ENCODE measurements at regions not wholly inside any gene's neighbourhood (a gene's known extent, or its start where the extent isn't known, plus 50 kb on each side); places are given as distances from the start of the nearest gene placed in this dataset.
A peak's percentile ranks its signal among the peaks of the same experiment; 100 is the strongest.
"Not testable (repeated sequence)": the region's sequence is repeated elsewhere in the genome, so short reads cannot be mapped to it uniquely, and the experiment has no call there.

- DNase-seq (ENCODE audit: low read depth), result no peak
These were observed 182.8 kb downstream of the PSMG1 start for GRCh38 chr21:39000496-39000895.

GRCh38 chr21:38999161-38999560, 184.1 kb downstream of the PSMG1 start:
- DNase-seq (ENCODE audit: low read depth), result no peak

GRCh38 chr21:38998281-38998680, 185.0 kb downstream of the PSMG1 start:
- not testable (repeated sequence) for DNase-seq (ENCODE audit: low read depth)

- not testable (repeated sequence) for DNase-seq (ENCODE audit: low read depth)
These were observed 185.4 kb downstream of the PSMG1 start for GRCh38 chr21:38997843-38998175.

GRCh38 chr21:38997051-38997842, 186.0 kb downstream of the PSMG1 start:
- no peak for DNase-seq (ENCODE audit: low read depth)

GRCh38 chr21:38996355-38996754, 186.9 kb downstream of the PSMG1 start:
- no peak for DNase-seq (ENCODE audit: low read depth)

DNA sequence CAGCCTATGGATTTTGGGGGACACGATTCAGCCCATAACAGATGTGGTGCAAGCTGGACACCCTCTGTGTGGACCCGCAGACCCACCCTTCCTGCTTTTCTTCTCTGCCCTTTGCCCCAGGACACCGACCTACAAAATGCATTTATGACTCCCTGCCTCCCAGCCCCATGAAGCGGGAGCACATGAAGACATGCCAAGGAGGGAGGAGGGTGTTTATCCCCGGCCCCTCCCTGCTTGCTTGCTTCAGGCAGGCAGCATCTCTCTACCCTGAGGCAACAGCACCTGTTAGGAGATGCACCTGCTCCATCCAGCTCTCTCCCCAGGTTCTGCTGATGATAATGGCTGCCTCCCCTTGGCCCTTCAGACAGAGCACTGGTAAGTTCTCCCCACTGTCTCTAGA, 187.5 kb downstream of the PSMG1 start:
- DNase-seq (ENCODE audit: low read depth), result no peak

DNA sequence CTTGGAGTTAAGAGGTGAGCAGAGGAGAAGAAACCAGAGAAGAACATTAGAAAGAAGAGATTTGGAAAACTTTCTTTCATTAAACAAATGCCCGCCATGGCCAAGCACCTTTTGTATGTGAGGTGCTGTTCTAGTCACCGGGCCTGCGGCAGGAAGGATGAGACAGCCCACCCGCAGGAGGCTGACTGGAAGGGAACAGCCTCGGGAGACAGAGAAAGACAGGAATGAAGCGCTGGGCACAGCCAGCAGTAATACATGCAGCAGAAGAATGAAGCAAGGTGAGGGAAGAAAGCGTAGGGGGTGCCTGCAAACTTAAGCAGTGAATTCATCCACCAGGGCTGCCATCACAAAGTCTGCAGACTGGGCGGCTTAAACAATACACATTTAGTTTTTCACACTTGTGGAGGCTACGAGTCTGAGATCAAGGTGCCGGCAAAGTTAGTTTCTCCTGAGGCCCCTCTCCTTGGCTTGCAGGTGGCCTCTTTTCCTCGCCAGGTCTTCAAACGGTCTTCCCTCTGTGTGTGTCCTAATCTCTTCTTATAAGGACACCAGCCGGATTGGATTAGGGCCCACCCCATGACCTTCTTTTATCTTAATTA, 188.1 kb downstream of the PSMG1 start:
- DNase-seq (ENCODE audit: low read depth), result no peak

- no peak for DNase-seq (ENCODE audit: low read depth)
These were observed 188.3 kb downstream of the ETS2 start for GRCh38 chr21:38994042-38994441.

- DNase-seq (ENCODE audit: low read depth), result no peak
These were observed 187.8 kb downstream of the ETS2 start for GRCh38 chr21:38993561-38993960.

- DNase-seq (ENCODE audit: low read depth), result no peak
These were observed 187.0 kb downstream of the ETS2 start for GRCh38 chr21:38992737-38993136.

- no peak for DNase-seq (ENCODE audit: low read depth)
These were observed 184.7 kb downstream of the ETS2 start for GRCh38 chr21:38990424-38990794.

DNA sequence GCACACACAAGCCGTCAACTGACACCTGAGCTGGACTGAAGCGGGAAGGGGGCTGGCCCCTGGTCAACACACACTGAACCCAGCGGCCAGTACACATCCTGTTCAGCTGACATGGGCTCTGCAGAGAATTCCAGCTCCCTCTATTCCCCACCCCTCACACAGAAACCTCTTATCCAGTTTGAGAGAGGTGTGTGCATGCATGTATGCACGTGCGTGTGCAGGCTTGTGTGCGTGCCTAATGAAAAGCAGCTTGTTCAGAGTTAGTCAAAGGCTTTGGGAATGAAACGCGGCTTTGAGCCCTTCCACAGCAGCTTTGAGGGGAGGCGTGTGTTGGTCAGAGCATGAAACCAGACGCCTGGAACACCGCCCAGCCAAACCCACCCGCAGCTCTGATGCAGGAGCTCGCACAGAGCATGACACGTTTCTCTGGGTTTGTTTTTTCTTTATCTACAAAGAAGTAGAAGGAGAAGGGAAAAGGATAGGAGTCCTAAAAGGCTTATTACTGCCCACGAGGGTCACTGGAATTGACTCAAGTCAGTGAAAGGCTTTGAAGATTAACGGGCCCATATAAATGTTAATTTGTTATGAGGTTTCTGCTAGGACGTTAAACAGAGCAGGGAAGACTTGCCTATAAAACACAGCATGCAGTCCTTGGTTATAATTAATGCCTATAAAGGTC, 184.2 kb downstream of the ETS2 start:
- no peak for DNase-seq (ENCODE audit: low read depth)

DNA sequence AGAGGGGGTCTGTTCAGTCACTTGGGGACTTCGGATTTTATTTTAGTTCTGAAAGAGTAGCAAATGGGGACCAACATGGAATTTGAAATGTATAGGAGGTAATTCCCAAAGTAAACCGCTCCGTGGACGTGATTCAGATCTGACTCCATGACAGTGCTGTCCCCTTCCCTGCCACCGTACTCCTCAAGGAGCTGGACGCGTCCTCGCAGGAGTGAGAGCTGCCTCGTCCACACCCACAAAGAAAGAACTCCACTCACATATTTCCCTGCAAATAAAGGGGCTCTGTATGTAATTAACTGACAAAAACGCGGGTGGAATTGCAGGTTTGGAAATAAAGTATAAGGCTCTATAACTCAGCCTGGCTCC, 183.6 kb downstream of the ETS2 start:
- DNase-seq (ENCODE audit: low read depth), result no peak

DNA sequence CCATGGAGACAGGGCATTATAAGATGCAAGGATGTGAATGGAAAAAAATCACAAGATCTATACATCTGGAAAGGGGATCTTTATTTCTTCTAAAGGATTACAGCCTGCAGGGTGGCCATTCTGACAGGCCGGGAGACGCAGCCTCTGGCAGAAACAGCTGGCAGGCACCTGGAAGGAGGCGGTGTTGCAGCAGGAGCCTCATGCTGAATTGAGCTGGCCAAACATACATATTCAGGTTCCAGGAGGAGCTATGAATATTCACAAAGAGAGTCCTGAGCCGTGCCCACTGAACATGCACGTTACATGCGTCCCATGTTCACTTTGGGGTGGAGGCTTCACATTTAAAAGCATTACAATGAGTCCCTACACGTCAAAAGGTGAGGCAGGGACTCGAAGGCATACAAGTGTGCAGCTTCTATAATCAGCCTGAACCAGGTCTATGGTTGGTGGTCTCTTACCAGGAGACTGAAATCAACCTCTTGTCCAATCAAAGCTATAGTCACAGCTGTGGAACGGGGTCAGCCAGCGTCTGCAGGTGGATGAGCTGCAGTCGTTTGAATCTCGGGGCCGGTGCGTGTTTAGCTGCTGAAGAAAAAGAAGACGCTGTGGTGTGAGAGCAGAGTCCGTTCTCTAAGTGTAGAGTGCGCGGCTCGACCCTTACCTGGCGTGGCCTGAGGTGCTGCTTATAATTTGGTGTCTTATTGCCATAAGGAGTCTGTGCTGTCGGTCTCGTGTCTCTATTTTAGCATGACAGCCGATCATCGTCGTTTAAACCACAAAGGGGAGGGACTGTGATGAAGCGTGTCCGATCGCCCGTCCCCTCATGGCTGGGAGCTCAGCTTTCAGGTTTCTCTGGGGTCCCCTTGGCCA, 183.0 kb downstream of the ETS2 start:
- DNase-seq (ENCODE audit: low read depth), result no peak

- DNase-seq (ENCODE audit: low read depth), result no peak
These were observed 182.1 kb downstream of the ETS2 start for GRCh38 chr21:38987633-38988508.

- DNase-seq (ENCODE audit: low read depth), result no peak
These were observed 181.3 kb downstream of the ETS2 start for GRCh38 chr21:38986806-38987632.

DNA sequence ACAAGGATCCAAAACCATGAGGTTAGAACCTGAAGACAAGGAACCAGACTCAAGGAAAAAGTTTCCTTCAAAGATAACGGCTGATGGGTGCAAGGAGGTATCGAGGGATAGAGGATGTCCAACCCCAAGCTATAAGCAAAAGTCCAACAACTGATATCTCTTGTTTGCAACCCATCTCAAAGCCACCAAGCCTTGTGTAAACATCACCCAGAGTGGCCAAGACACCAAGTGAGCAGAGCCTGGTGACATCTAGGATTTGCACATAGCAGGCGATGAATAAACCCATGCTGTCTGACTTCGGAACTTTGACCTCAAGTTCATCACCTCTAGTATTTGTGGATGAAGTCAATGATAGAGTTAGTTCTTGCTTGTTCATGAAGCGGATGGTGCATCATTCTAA, 180.7 kb downstream of the ETS2 start:
- no peak for DNase-seq (ENCODE audit: low read depth)

GRCh38 chr21:38985568-38986378, 180.0 kb downstream of the ETS2 start:
- DNase-seq (ENCODE audit: low read depth), result peak; percentile 25

Measured in stimulated activated CD4-positive, alpha-beta T cell treated with anti-CD3 and anti-CD28 coated beads, Interleukin-2, amount 100 ng/mL, for 4 hours (primary cell).